ENCODE measurements at regions not wholly inside any gene's neighbourhood (a gene's known extent, or its start where the extent isn't known, plus 50 kb on each side); places are given as distances from the start of the nearest gene placed in this dataset.

GRCh38 chr2:60249879-60250278 is 303.6 kb downstream of the BCL11A start:
- Histone ChIP-seq H3K27ac (ENCODE audit: low read length) (no peak overlapping the region), H3K9ac (ENCODE audit: low read length in 2 of 2) (no peak overlapping the region), H3K4me1 (ENCODE audit: control insufficient read depth, insufficient read depth, low read length) (peaks cover 3% of the 10 kb centered on the region), H3K9me3 (ENCODE audit: control insufficient read depth in 2 of 2, low read length in 2 of 2) (no peaks in the 10 kb centered on the region), H3K27me3 (ENCODE audit: control insufficient read depth in 1 of 2, insufficient read depth in 2 of 2, low read length in 2 of 2) (no peaks in the 10 kb centered on the region), H3K36me3 (ENCODE audit: control insufficient read depth in 2 of 2, insufficient read depth in 2 of 2, low read length in 2 of 2) (no peaks in the 10 kb centered on the region), H3K4me3 (ENCODE audit: low read length in 2 of 2) (no peak overlapping the region)

- H3K27ac ChIP-seq (ENCODE audit: low read length) = no peak overlapping the region
- no peaks in the 10 kb centered on the region for H3K9me3 ChIP-seq (ENCODE audit: control insufficient read depth in 2 of 2, low read length in 2 of 2)
- H3K27me3 ChIP-seq (ENCODE audit: control insufficient read depth in 1 of 2, insufficient read depth in 2 of 2, low read length in 2 of 2) = no peaks in the 10 kb centered on the region
- peaks cover 2% of the 10 kb centered on the region for H3K4me1 ChIP-seq (ENCODE audit: control insufficient read depth, insufficient read depth, low read length)
- no peak overlapping the region for H3K4me3 ChIP-seq (ENCODE audit: low read length in 2 of 2)
- no peaks in the 10 kb centered on the region for H3K36me3 ChIP-seq (ENCODE audit: control insufficient read depth in 2 of 2, insufficient read depth in 2 of 2, low read length in 2 of 2)
- H3K9ac ChIP-seq (ENCODE audit: low read length in 2 of 2) = no peak overlapping the region
Measured at GRCh38 chr2:60247471-60247870, 306.0 kb downstream of the BCL11A start.

- Histone ChIP-seq H3K27ac (ENCODE audit: low read length) (no peak overlapping the region), H3K9ac (ENCODE audit: low read length in 2 of 2) (no peak overlapping the region), H3K36me3 (ENCODE audit: control insufficient read depth in 2 of 2, insufficient read depth in 2 of 2, low read length in 2 of 2) (no peaks in the 10 kb centered on the region), H3K4me3 (ENCODE audit: low read length in 2 of 2) (no peak overlapping the region), H3K27me3 (ENCODE audit: control insufficient read depth in 1 of 2, insufficient read depth in 2 of 2, low read length in 2 of 2) (no peaks in the 10 kb centered on the region), H3K9me3 (ENCODE audit: control insufficient read depth in 2 of 2, low read length in 2 of 2) (peaks cover 0 to 3% of the 10 kb centered on the region in 2 donors), H3K4me1 (ENCODE audit: control insufficient read depth, insufficient read depth, low read length) (no peaks in the 10 kb centered on the region)
Measured at GRCh38 chr2:60246583-60246982, 306.9 kb downstream of the BCL11A start.

GRCh38 chr2:60234274-60234986 is 319.0 kb downstream of the BCL11A start:
- H3K9ac ChIP-seq (ENCODE audit: low read length in 2 of 2) = no peak overlapping the region
- no peaks in the 10 kb centered on the region for H3K27me3 ChIP-seq (ENCODE audit: control insufficient read depth in 1 of 2, insufficient read depth in 2 of 2, low read length in 2 of 2)
- H3K27ac ChIP-seq (ENCODE audit: low read length) = no peak overlapping the region
- H3K4me1 ChIP-seq (ENCODE audit: control insufficient read depth, insufficient read depth, low read length) = no peaks in the 10 kb centered on the region
- H3K4me3 ChIP-seq (ENCODE audit: low read length in 2 of 2) = no peak overlapping the region
- no peaks in the 10 kb centered on the region for H3K36me3 ChIP-seq (ENCODE audit: control insufficient read depth in 2 of 2, insufficient read depth in 2 of 2, low read length in 2 of 2)
- H3K9me3 ChIP-seq (ENCODE audit: control insufficient read depth in 2 of 2, low read length in 2 of 2) = peaks cover 0 to 2% of the 10 kb centered on the region in 2 donors

GRCh38 chr2:60230596-60230995 is 322.9 kb downstream of the BCL11A start:
- H3K27ac ChIP-seq (ENCODE audit: low read length) = no peak overlapping the region
- no peak overlapping the region for H3K4me3 ChIP-seq (ENCODE audit: low read length in 2 of 2)
- no peak overlapping the region for H3K9ac ChIP-seq (ENCODE audit: low read length in 2 of 2)
- H3K4me1 ChIP-seq (ENCODE audit: control insufficient read depth, insufficient read depth, low read length) = no peaks in the 10 kb centered on the region
- no peaks in the 10 kb centered on the region for H3K36me3 ChIP-seq (ENCODE audit: control insufficient read depth in 2 of 2, insufficient read depth in 2 of 2, low read length in 2 of 2)
- peaks cover 0 to 2% of the 10 kb centered on the region in 2 donors for H3K9me3 ChIP-seq (ENCODE audit: control insufficient read depth in 2 of 2, low read length in 2 of 2)
- no peaks in the 10 kb centered on the region for H3K27me3 ChIP-seq (ENCODE audit: control insufficient read depth in 1 of 2, insufficient read depth in 2 of 2, low read length in 2 of 2)

GRCh38 chr2:60230037-60230436 is 323.4 kb downstream of the BCL11A start:
- no peak overlapping the region for H3K9ac ChIP-seq (ENCODE audit: low read length in 2 of 2)
- no peak overlapping the region for H3K4me3 ChIP-seq (ENCODE audit: low read length in 2 of 2)
- no peaks in the 10 kb centered on the region for H3K36me3 ChIP-seq (ENCODE audit: control insufficient read depth in 2 of 2, insufficient read depth in 2 of 2, low read length in 2 of 2)
- H3K9me3 ChIP-seq (ENCODE audit: control insufficient read depth in 2 of 2, low read length in 2 of 2) = peaks cover 0 to 2% of the 10 kb centered on the region in 2 donors
- H3K27ac ChIP-seq (ENCODE audit: low read length) = no peak overlapping the region
- no peaks in the 10 kb centered on the region for H3K4me1 ChIP-seq (ENCODE audit: control insufficient read depth, insufficient read depth, low read length)
- no peaks in the 10 kb centered on the region for H3K27me3 ChIP-seq (ENCODE audit: control insufficient read depth in 1 of 2, insufficient read depth in 2 of 2, low read length in 2 of 2)

- no peak overlapping the region for H3K9ac ChIP-seq (ENCODE audit: low read length in 2 of 2)
- no peaks in the 10 kb centered on the region for H3K36me3 ChIP-seq (ENCODE audit: control insufficient read depth in 2 of 2, insufficient read depth in 2 of 2, low read length in 2 of 2)
- H3K9me3 ChIP-seq (ENCODE audit: control insufficient read depth in 2 of 2, low read length in 2 of 2) = no peaks in the 10 kb centered on the region
- no peaks in the 10 kb centered on the region for H3K4me1 ChIP-seq (ENCODE audit: control insufficient read depth, insufficient read depth, low read length)
- H3K27me3 ChIP-seq (ENCODE audit: control insufficient read depth in 1 of 2, insufficient read depth in 2 of 2, low read length in 2 of 2) = no peaks in the 10 kb centered on the region
- H3K27ac ChIP-seq (ENCODE audit: low read length) = no peak overlapping the region
- H3K4me3 ChIP-seq (ENCODE audit: low read length in 2 of 2) = no peak overlapping the region
Measured at GRCh38 chr2:60226943-60227342, 326.5 kb downstream of the BCL11A start.

- no peaks in the 10 kb centered on the region for H3K9me3 ChIP-seq (ENCODE audit: control insufficient read depth in 2 of 2, low read length in 2 of 2)
- no peaks in the 10 kb centered on the region for H3K27me3 ChIP-seq (ENCODE audit: control insufficient read depth in 1 of 2, insufficient read depth in 2 of 2, low read length in 2 of 2)
- no peaks in the 10 kb centered on the region for H3K36me3 ChIP-seq (ENCODE audit: control insufficient read depth in 2 of 2, insufficient read depth in 2 of 2, low read length in 2 of 2)
- no peak overlapping the region for H3K4me3 ChIP-seq (ENCODE audit: low read length in 2 of 2)
- no peak overlapping the region for H3K27ac ChIP-seq (ENCODE audit: low read length)
- no peak overlapping the region for H3K9ac ChIP-seq (ENCODE audit: low read length in 2 of 2)
- no peaks in the 10 kb centered on the region for H3K4me1 ChIP-seq (ENCODE audit: control insufficient read depth, insufficient read depth, low read length)
Measured at GRCh38 chr2:60226191-60226590, 327.3 kb downstream of the BCL11A start.

GRCh38 chr2:60223859-60224258 is 329.6 kb downstream of the BCL11A start:
- Histone ChIP-seq H3K9ac (ENCODE audit: low read length in 2 of 2) (no peak overlapping the region), H3K36me3 (ENCODE audit: control insufficient read depth in 2 of 2, insufficient read depth in 2 of 2, low read length in 2 of 2) (no peaks in the 10 kb centered on the region), H3K27ac (ENCODE audit: low read length) (no peak overlapping the region), H3K27me3 (ENCODE audit: control insufficient read depth in 1 of 2, insufficient read depth in 2 of 2, low read length in 2 of 2) (no peaks in the 10 kb centered on the region), H3K4me1 (ENCODE audit: control insufficient read depth, insufficient read depth, low read length) (no peaks in the 10 kb centered on the region), H3K9me3 (ENCODE audit: control insufficient read depth in 2 of 2, low read length in 2 of 2) (no peaks in the 10 kb centered on the region), H3K4me3 (ENCODE audit: low read length in 2 of 2) (no peak overlapping the region)

GRCh38 chr2:60221098-60221497 is 332.4 kb downstream of the BCL11A start:
- Histone ChIP-seq H3K36me3 (ENCODE audit: control insufficient read depth in 2 of 2, insufficient read depth in 2 of 2, low read length in 2 of 2) (no peaks in the 10 kb centered on the region), H3K9me3 (ENCODE audit: control insufficient read depth in 2 of 2, low read length in 2 of 2) (no peaks in the 10 kb centered on the region), H3K27ac (ENCODE audit: low read length) (no peak overlapping the region), H3K4me3 (ENCODE audit: low read length in 2 of 2) (no peak overlapping the region), H3K27me3 (ENCODE audit: control insufficient read depth in 1 of 2, insufficient read depth in 2 of 2, low read length in 2 of 2) (no peaks in the 10 kb centered on the region), H3K9ac (ENCODE audit: low read length in 2 of 2) (no peak overlapping the region), H3K4me1 (ENCODE audit: control insufficient read depth, insufficient read depth, low read length) (peaks cover 6% of the 10 kb centered on the region)

GRCh38 chr2:60219536-60219935 is 333.9 kb downstream of the BCL11A start:
- no peaks in the 10 kb centered on the region for H3K36me3 ChIP-seq (ENCODE audit: control insufficient read depth in 2 of 2, insufficient read depth in 2 of 2, low read length in 2 of 2)
- H3K27me3 ChIP-seq (ENCODE audit: control insufficient read depth in 1 of 2, insufficient read depth in 2 of 2, low read length in 2 of 2) = no peaks in the 10 kb centered on the region
- H3K9me3 ChIP-seq (ENCODE audit: control insufficient read depth in 2 of 2, low read length in 2 of 2) = no peaks in the 10 kb centered on the region
- H3K9ac ChIP-seq (ENCODE audit: low read length in 2 of 2) = no peak overlapping the region
- no peak overlapping the region for H3K4me3 ChIP-seq (ENCODE audit: low read length in 2 of 2)
- H3K27ac ChIP-seq (ENCODE audit: low read length) = no peak overlapping the region
- H3K4me1 ChIP-seq (ENCODE audit: control insufficient read depth, insufficient read depth, low read length) = peaks cover 12% of the 10 kb centered on the region
